ENCODE measurements at regions not wholly inside any gene's neighbourhood (a gene's known extent, or its start where the extent isn't known, plus 50 kb on each side); places are given as distances from the start of the nearest gene placed in this dataset.

- Histone ChIP-seq H3K27me3 (ENCODE audit: insufficient read depth, low read depth) (no peaks in the 10 kb centered on the region), H3K4me3 (no peak overlapping the region), H3K79me2 (ENCODE audit: low read depth) (no peaks in the 10 kb centered on the region), H3K36me3 (ENCODE audit: low read depth) (no peaks in the 10 kb centered on the region), H2AFZ (no peak overlapping the region), H3K4me1 (replicated peaks; ENCODE audit: insufficient read depth) (no peaks in the 10 kb centered on the region), H3K9me3 (ENCODE audit: insufficient read depth, low read depth) (no peaks in the 10 kb centered on the region), H3K27ac (no peak overlapping the region), H4K20me1 (ENCODE audit: insufficient read depth) (no peaks in the 10 kb centered on the region), H3F3A (ENCODE audit: insufficient read depth, low read depth) (no peaks in the 10 kb centered on the region), H3K4me2 (no peak overlapping the region), H3K9me2 (ENCODE audit: insufficient read depth) (no peaks in the 10 kb centered on the region)
- no TSS peak for BruUV-seq (replicated peaks)
- intact Hi-C loops (cut with micrococcal nuclease; ENCODE audit: unreplicated experiment): no loop called here
- ChIA-PET CTCF (no interaction called here), POLR2A (ENCODE audit: unreplicated experiment) (interaction anchor here (0.7 kb wide), 1 partner anchor 1731 kb away, joined by 3 read pairs; no protein-coding TSS in a partner anchor)
- DNase-seq: no peak
- TF ChIP-seq CTCF (conservative IDR thresholded peaks at IDR 0.05): no peak
- no peak for TF ChIP-seq EZH2 (IDR thresholded peaks at IDR 0.05; ENCODE audit: low read depth)
These were observed 312.2 kb downstream of the SPATA17 start for GRCh38 chr1:217943361-217943760.

- Histone ChIP-seq H3K36me3 (ENCODE audit: low read depth) (no peaks in the 10 kb centered on the region), H4K20me1 (ENCODE audit: insufficient read depth) (no peaks in the 10 kb centered on the region), H2AFZ (peak overlapping the region; percentile 30; the same call in 1 of the 2 replicates), H3K4me2 (no peak overlapping the region), H3F3A (ENCODE audit: insufficient read depth, low read depth) (no peaks in the 10 kb centered on the region), H3K4me3 (no peak overlapping the region), H3K9me2 (ENCODE audit: insufficient read depth) (no peaks in the 10 kb centered on the region), H3K79me2 (ENCODE audit: low read depth) (no peaks in the 10 kb centered on the region), H3K27me3 (ENCODE audit: insufficient read depth, low read depth) (no peaks in the 10 kb centered on the region), H3K9me3 (ENCODE audit: insufficient read depth, low read depth) (no peaks in the 10 kb centered on the region), H3K27ac (no peak overlapping the region), H3K4me1 (replicated peaks; ENCODE audit: insufficient read depth) (no peaks in the 10 kb centered on the region)
- no peak for DNase-seq
- ChIA-PET CTCF (no interaction called here), POLR2A (ENCODE audit: unreplicated experiment) (no interaction called here)
- intact Hi-C loops (cut with micrococcal nuclease; ENCODE audit: unreplicated experiment): no loop called here
- TF ChIP-seq CTCF (conservative IDR thresholded peaks at IDR 0.05) (no peak), EZH2 (IDR thresholded peaks at IDR 0.05; ENCODE audit: low read depth) (no peak)
- BruUV-seq (replicated peaks): no TSS peak
These were observed 313.4 kb downstream of the SPATA17 start for GRCh38 chr1:217944550-217944949.

- Histone ChIP-seq H2AFZ (no peak overlapping the region), H3F3A (ENCODE audit: insufficient read depth, low read depth) (no peaks in the 10 kb centered on the region), H3K79me2 (ENCODE audit: low read depth) (no peaks in the 10 kb centered on the region), H3K27me3 (ENCODE audit: insufficient read depth, low read depth) (no peaks in the 10 kb centered on the region), H3K27ac (no peak overlapping the region), H3K9me3 (ENCODE audit: insufficient read depth, low read depth) (no peaks in the 10 kb centered on the region), H4K20me1 (ENCODE audit: insufficient read depth) (no peaks in the 10 kb centered on the region), H3K9me2 (ENCODE audit: insufficient read depth) (no peaks in the 10 kb centered on the region), H3K4me2 (no peak overlapping the region), H3K4me1 (replicated peaks; ENCODE audit: insufficient read depth) (no peaks in the 10 kb centered on the region), H3K36me3 (ENCODE audit: low read depth) (no peaks in the 10 kb centered on the region), H3K4me3 (no peak overlapping the region)
- CTCF ChIA-PET: no interaction called here
- BruUV-seq (replicated peaks): no TSS peak
- intact Hi-C loops (cut with micrococcal nuclease; ENCODE audit: unreplicated experiment): no loop called here
- TF ChIP-seq EZH2 (IDR thresholded peaks at IDR 0.05; ENCODE audit: low read depth): no peak
- TF ChIP-seq CTCF (conservative IDR thresholded peaks at IDR 0.05): no peak
- POLR2A ChIA-PET (ENCODE audit: unreplicated experiment): no interaction called here
- DNase-seq: no peak
These were observed 315.4 kb downstream of the SPATA17 start for GRCh38 chr1:217946511-217946910.

Measured in PC-9 (cell line).